ENCODE measurements at regions not wholly inside any gene's neighbourhood (a gene's known extent, or its start where the extent isn't known, plus 50 kb on each side); places are given as distances from the start of the nearest gene placed in this dataset.
"Not testable (repeated sequence)": the region's sequence is repeated elsewhere in the genome, so short reads cannot be mapped to it uniquely, and the experiment has no call there.

DNA sequence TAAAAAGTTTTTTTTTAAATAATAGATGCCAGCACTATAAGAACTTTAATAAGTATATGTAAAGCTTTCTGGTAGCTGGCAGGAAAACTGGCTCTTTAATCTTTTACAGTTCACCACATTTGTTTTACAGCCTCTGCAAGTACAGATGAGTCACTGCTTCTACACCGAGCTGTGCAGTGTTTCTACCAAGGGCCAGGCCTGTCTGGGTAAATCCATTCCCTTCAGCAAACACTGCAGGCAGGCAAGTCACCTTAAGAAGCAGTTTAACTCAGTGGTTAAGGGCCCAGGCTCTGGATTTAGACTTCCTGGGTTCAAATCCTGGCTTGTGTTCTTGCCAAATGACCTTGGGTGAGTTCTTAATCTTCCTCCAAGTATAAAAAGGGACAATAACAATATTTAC lies 882.9 kb upstream of the AMELY start:
- no peaks in the 10 kb centered on the region for H3K36me3 ChIP-seq
- WGBS, 5 donors = 35 to 71% (median 61%) methylated on average over 1 of the region's 1 CpG; no CpG with 5 or more reads in 2 of the 5 donors
- intact Hi-C loops (cut with DNase I; ENCODE audit: low total_unique reads) = no loop called here

DNA sequence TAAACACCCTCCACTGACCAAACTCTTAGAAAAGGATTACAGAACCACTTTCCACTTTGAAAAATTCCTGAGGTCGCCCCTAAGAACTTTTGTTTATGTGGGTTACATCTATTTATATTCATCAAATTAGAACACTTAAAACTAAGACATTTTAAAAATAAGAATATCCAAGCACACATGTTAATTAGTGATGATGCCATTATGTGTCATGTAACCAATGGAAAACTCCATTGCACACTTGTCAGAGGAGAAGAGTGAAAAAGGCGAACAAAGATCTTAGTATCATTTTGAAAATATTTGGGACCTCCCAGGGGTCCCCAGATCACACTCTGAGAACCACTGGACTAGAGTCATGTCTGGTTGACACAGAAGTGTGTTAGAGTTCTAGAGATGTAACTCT lies 882.4 kb upstream of the AMELY start:
- WGBS, 5 donors = 76 to 93% (median 89%) methylated on average over 2 of the region's 2 CpGs; no CpG with 5 or more reads in 2 of the 5 donors
- intact Hi-C loops (cut with DNase I; ENCODE audit: low total_unique reads) = no loop called here
- DNase-seq = no peak
- Histone ChIP-seq H3K27ac (no peak overlapping the region), H3K4me3 (no peak overlapping the region), H3K4me1 (no peaks in the 10 kb centered on the region), H3K36me3 (no peaks in the 10 kb centered on the region), H3K9me3 (no peaks in the 10 kb centered on the region), H3K27me3 (replicated peaks in 1 of 7) (no peaks in the 10 kb centered on the region)
- TF ChIP-seq POLR2AphosphoS5 (IDR thresholded peaks at IDR 0.05) = no peak
- TF ChIP-seq, protein P1, sequence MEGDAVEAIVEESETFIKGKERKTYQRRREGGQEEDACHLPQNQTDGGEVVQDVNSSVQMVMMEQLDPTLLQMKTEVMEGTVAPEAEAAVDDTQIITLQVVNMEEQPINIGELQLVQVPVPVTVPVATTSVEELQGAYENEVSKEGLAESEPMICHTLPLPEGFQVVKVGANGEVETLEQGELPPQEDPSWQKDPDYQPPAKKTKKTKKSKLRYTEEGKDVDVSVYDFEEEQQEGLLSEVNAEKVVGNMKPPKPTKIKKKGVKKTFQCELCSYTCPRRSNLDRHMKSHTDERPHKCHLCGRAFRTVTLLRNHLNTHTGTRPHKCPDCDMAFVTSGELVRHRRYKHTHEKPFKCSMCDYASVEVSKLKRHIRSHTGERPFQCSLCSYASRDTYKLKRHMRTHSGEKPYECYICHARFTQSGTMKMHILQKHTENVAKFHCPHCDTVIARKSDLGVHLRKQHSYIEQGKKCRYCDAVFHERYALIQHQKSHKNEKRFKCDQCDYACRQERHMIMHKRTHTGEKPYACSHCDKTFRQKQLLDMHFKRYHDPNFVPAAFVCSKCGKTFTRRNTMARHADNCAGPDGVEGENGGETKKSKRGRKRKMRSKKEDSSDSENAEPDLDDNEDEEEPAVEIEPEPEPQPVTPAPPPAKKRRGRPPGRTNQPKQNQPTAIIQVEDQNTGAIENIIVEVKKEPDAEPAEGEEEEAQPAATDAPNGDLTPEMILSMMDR (IDR thresholded peaks at IDR 0.05 in 8 of 11, conservative IDR thresholded peaks at IDR 0.05 in 3 of 11) = no peak
- TF ChIP-seq POLR2A (IDR thresholded peaks at IDR 0.05) = no peak

More for the DNA sequence above, 882.9 kb upstream of the AMELY start:
- Histone ChIP-seq H3K27me3 (replicated peaks in 1 of 7) (no peaks in the 10 kb centered on the region), H3K9me3 (no peaks in the 10 kb centered on the region), H3K4me3 (no peak overlapping the region), H3K27ac (no peak overlapping the region), H3K4me1 (no peaks in the 10 kb centered on the region)
- TF ChIP-seq POLR2AphosphoS5 (IDR thresholded peaks at IDR 0.05) (no peak), POLR2A (IDR thresholded peaks at IDR 0.05) (no peak)
- TF ChIP-seq, protein P1 (IDR thresholded peaks at IDR 0.05 in 8 of 11, conservative IDR thresholded peaks at IDR 0.05 in 3 of 11) = no peak
- DNase-seq = no peak

DNA sequence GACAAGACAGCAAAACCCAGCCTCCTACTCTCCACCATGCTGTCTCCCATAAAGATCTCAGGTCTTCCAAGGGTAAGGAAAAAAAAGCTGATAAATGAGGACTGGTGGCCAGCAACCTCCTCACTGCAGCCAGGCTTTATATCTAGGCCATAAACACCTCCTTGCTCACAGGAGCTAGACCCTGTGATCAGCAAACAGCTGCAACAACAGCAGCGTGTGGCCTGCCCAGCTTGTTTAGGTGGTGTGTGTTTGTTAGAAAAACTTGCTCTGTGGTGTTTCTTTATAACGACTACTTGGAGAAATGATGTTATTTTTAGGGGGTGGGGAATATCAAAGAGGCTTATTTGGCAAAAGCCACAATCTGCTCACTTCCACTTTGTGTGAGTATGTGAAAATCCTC lies 880.9 kb upstream of the AMELY start:
- 37 to 55% (median 41%) methylated on average over 2 of the region's 2 CpGs; no CpG with 5 or more reads in 2 of the 5 donors for WGBS, 5 donors
- TF ChIP-seq POLR2A (IDR thresholded peaks at IDR 0.05) = no peak
- TF ChIP-seq, protein P1 (IDR thresholded peaks at IDR 0.05 in 8 of 11, conservative IDR thresholded peaks at IDR 0.05 in 3 of 11) = no peak
- no peak for TF ChIP-seq POLR2AphosphoS5 (IDR thresholded peaks at IDR 0.05)
- intact Hi-C loops (cut with DNase I; ENCODE audit: low total_unique reads) = no loop called here

GRCh38 chrY:7781501-7781900 lies 869.9 kb upstream of the AMELY start:
- no peak for DNase-seq
- TF ChIP-seq POLR2A (IDR thresholded peaks at IDR 0.05) (no peak), POLR2AphosphoS5 (IDR thresholded peaks at IDR 0.05) (no peak)
- TF ChIP-seq, protein P1 (IDR thresholded peaks at IDR 0.05 in 8 of 11, conservative IDR thresholded peaks at IDR 0.05 in 3 of 11) = no peak
- Histone ChIP-seq H3K27ac (no peak overlapping the region), H3K4me1 (no peaks in the 10 kb centered on the region), H3K4me3 (no peak overlapping the region), H3K36me3 (no peaks in the 10 kb centered on the region), H3K27me3 (replicated peaks in 1 of 7) (no peaks in the 10 kb centered on the region), H3K9me3 (no peaks in the 10 kb centered on the region)
- 93 to 100% (median 94%) methylated on average over 1 to 2 of the region's 2 CpGs; no CpG with 5 or more reads in 2 of the 5 donors for WGBS, 5 donors
- intact Hi-C loops (cut with DNase I; ENCODE audit: low total_unique reads) = no loop called here

More for the DNA sequence above, 880.9 kb upstream of the AMELY start:
- Histone ChIP-seq H3K4me1 (no peaks in the 10 kb centered on the region), H3K36me3 (no peaks in the 10 kb centered on the region), H3K4me3 (no peak overlapping the region), H3K9me3 (no peaks in the 10 kb centered on the region), H3K27me3 (replicated peaks in 1 of 7) (no peaks in the 10 kb centered on the region), H3K27ac (no peak overlapping the region)
- no peak for DNase-seq

- DNase-seq; intact Hi-C loops (cut with DNase I; ENCODE audit: low total_unique reads); H3K27me3 ChIP-seq (replicated peaks in 1 of 7); H3K4me1 ChIP-seq; H3K27ac ChIP-seq; H3K36me3 ChIP-seq; H3K9me3 ChIP-seq; H3K4me3 ChIP-seq: not testable (repeated sequence)
- 81 to 90% (median 86%) methylated on average over 2 of the region's 2 CpGs; no CpG with 5 or more reads in 2 of the 5 donors for WGBS, 5 donors
These were observed 863.9 kb upstream of the AMELY start for GRCh38 chrY:7775436-7775835.
